Coronary artery (tissue), 2 donors: ENCODE measurements at regions not wholly inside any gene's neighbourhood (a gene's known extent, or its start where the extent isn't known, plus 50 kb on each side); places are given as distances from the start of the nearest gene placed in this dataset.
"Not testable (repeated sequence)": the region's sequence is repeated elsewhere in the genome, so short reads cannot be mapped to it uniquely, and the experiment has no call there.

Experiments
- DNase-seq: peaks from one replicate; pipeline ENCODE4 v3.0.0-alpha.2; 2017; ENCODE audit warnings: low spot score
- H3K27ac ChIP-seq, 2 donors: fragments of 200-600 bp; sonication (generic); one replicate each; pipeline ENCODE4 v1.5.1; 2016 to 2019
- H3K4me3 ChIP-seq: fragments of 200-600 bp; sonication (generic); 2 replicates; pipeline ENCODE4 v1.5.1; 2016; ENCODE audit warnings: mild to moderate bottlenecking, moderate library complexity
- TF ChIP-seq, protein P1 (sequence below): fragments of 200-600 bp; sonication (generic); IDR thresholded peaks from one replicate; pipeline ENCODE4 v1.5.1; 2019; ENCODE audit warnings: antibody characterized with exemption

- TF ChIP-seq, protein P1, sequence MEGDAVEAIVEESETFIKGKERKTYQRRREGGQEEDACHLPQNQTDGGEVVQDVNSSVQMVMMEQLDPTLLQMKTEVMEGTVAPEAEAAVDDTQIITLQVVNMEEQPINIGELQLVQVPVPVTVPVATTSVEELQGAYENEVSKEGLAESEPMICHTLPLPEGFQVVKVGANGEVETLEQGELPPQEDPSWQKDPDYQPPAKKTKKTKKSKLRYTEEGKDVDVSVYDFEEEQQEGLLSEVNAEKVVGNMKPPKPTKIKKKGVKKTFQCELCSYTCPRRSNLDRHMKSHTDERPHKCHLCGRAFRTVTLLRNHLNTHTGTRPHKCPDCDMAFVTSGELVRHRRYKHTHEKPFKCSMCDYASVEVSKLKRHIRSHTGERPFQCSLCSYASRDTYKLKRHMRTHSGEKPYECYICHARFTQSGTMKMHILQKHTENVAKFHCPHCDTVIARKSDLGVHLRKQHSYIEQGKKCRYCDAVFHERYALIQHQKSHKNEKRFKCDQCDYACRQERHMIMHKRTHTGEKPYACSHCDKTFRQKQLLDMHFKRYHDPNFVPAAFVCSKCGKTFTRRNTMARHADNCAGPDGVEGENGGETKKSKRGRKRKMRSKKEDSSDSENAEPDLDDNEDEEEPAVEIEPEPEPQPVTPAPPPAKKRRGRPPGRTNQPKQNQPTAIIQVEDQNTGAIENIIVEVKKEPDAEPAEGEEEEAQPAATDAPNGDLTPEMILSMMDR = no peak
- no peak overlapping the region for H3K27ac ChIP-seq
- H3K4me3 ChIP-seq = no peak overlapping the region
- DNase-seq = no peak
Measured at GRCh38 chr14:25308244-25308643, 258.3 kb upstream of the STXBP6 start.

- Histone ChIP-seq H3K27ac (no peak overlapping the region), H3K4me3 (no peak overlapping the region)
- TF ChIP-seq, protein P1 = no peak
- no peak for DNase-seq
Measured at GRCh38 chr14:25303934-25304333, 254.0 kb upstream of the STXBP6 start.

- Histone ChIP-seq H3K4me3 (no peak overlapping the region), H3K27ac (no peak overlapping the region)
- TF ChIP-seq, protein P1 = no peak
- no peak for DNase-seq
Measured at GRCh38 chr14:25298238-25298637, 248.3 kb upstream of the STXBP6 start.

- H3K4me3 ChIP-seq, H3K27ac ChIP-seq, DNase-seq: not testable (repeated sequence)
Measured at GRCh38 chr14:25290154-25290553, 240.2 kb upstream of the STXBP6 start.

- TF ChIP-seq, protein P1 = no peak
- DNase-seq = no peak
- Histone ChIP-seq H3K4me3 (no peak overlapping the region), H3K27ac (no peak overlapping the region)
Measured at GRCh38 chr14:25274529-25274928, 224.6 kb upstream of the STXBP6 start.

DNA sequence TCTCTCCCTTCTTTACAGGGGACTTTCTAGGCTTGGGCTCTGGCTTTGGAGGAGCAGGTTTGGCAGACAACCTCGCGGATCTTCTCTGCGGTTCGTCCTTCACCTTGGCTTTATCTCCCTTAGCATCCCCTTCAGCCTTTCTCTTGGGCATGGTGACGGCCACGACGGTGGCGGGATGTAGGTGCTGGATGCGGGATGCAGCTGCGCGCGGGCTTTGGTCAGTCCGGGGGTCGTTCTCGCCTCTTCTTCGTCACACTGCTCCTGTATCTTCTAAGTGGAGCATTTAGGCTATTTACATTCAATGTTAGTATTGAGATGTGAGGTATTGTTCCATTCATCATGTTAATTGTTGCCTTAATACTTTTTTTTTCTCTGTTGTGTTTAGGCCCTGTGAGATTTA lies 217.2 kb upstream of the STXBP6 start:
- no peak overlapping the region for H3K4me3 ChIP-seq
- no peak overlapping the region for H3K27ac ChIP-seq
- DNase-seq = no peak
- TF ChIP-seq, protein P1 = no peak

DNA sequence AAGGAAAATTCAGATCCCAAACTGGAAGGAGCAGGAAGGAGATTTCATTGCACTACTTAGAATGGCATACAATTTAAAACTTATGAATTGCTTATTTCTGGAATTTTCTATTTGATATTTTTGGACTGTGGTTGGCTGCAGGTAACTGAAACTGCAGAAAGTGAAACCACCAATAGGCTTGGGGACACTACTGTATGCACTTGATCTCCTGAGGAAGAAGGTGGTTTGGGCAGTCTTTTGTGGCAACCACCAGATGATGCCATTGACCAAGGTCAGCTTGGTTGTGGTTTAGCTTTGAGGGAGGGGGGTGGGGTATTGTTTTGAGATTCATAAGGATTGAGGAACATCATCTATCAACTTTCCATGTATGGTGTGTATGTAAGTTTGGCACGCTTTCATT lies 209.5 kb upstream of the STXBP6 start:
- H3K27ac ChIP-seq = no peak overlapping the region
- DNase-seq = no peak
- TF ChIP-seq, protein P1 = no peak
- no peak overlapping the region for H3K4me3 ChIP-seq

GRCh38 chr14:25252793-25253192 lies 202.8 kb upstream of the STXBP6 start:
- TF ChIP-seq, protein P1 = no peak

More at GRCh38 chr14:25252793-25253192, 202.8 kb upstream of the STXBP6 start:
- Histone ChIP-seq H3K4me3 (no peak overlapping the region), H3K27ac (no peak overlapping the region)
- no peak for DNase-seq
